ENCODE measurements at regions not wholly inside any gene's neighbourhood (a gene's known extent, or its start where the extent isn't known, plus 50 kb on each side); places are given as distances from the start of the nearest gene placed in this dataset.

- ChIA-PET CTCF (no interaction called here), POLR2A (no interaction called here)
- DNase-seq (ENCODE audit: extremely low spot score): no peak
- no peak for TF ChIP-seq ARNT (IDR thresholded peaks at IDR 0.05)
Measured at GRCh38 chrX:25213611-25214010, 197.8 kb upstream of the ARX start.

DNA sequence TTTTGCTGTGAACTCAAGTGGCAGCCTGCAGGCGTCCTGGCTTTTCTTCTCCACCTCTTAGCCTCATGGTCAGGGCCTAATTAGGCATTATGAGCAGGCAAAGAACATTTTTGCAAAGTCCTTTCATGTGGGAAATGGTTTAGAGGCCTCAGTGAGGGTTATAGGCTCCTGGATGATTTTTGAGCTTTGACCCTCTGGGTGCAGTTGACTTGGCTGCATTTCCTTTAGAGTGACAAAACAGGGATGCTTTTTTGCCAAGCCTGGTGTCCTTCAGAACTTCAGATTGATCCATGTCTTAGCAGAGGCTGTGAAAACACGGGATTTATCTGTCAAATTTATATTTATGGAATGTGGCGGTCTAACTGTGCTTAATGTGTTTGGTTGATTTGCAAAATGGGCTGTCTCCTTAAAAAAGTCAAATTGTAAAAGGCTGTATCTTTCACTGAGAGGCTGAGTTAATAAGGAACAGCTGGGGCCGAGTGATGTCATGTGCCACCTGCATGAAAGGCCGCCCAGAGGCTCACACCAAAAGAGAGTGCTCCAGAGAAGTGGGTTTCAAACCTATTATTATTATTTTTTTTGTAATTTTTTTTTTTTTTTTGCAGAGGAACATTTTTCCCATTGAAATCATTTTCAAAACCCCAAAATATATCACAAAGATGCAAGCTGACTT, 192.2 kb upstream of the ARX start:
- no peak for TF ChIP-seq FOXK2 (IDR thresholded peaks at IDR 0.05)
- TF ChIP-seq TARDBP (IDR thresholded peaks at IDR 0.05): no peak
- TF ChIP-seq SUZ12 (IDR thresholded peaks at IDR 0.05): no peak
- TF ChIP-seq SP1 (IDR thresholded peaks at IDR 0.05): no peak
- no peak for TF ChIP-seq NFRKB (IDR thresholded peaks at IDR 0.05)
- no peak for TF ChIP-seq ZNF384 (IDR thresholded peaks at IDR 0.05)
- TF ChIP-seq ARNT (IDR thresholded peaks at IDR 0.05): no peak
- no peak for TF ChIP-seq PKNOX1 (IDR thresholded peaks at IDR 0.05)
- no peak for TF ChIP-seq FOXA1 (IDR thresholded peaks at IDR 0.05)
- TF ChIP-seq CTBP1 (IDR thresholded peaks at IDR 0.05; ENCODE audit: borderline replicate concordance): no peak
- no peak for TF ChIP-seq L3MBTL2 (conservative IDR thresholded peaks at IDR 0.05)
- no peak for TF ChIP-seq BHLHE40 (IDR thresholded peaks at IDR 0.05; ENCODE audit: borderline replicate concordance)
- no peak for TF ChIP-seq ELF4 (IDR thresholded peaks at IDR 0.05)
- TF ChIP-seq LEF1 (IDR thresholded peaks at IDR 0.05; ENCODE audit: borderline replicate concordance): no peak
- CTCF ChIA-PET: no interaction called here
- POLR2A ChIA-PET: no interaction called here
- no peak for DNase-seq (ENCODE audit: extremely low spot score)

GRCh38 chrX:25206778-25207177, 191.0 kb upstream of the ARX start:
- ChIA-PET POLR2A (no interaction called here), CTCF (no interaction called here)
- no peak for DNase-seq (ENCODE audit: extremely low spot score)
- TF ChIP-seq HDGF (IDR thresholded peaks at IDR 0.05; ENCODE audit: borderline replicate concordance): no peak
- no peak for TF ChIP-seq FOXK2 (IDR thresholded peaks at IDR 0.05)
- no peak for TF ChIP-seq SUZ12 (IDR thresholded peaks at IDR 0.05)
- no peak for TF ChIP-seq NFRKB (IDR thresholded peaks at IDR 0.05)
- TF ChIP-seq PKNOX1 (IDR thresholded peaks at IDR 0.05): no peak
- TF ChIP-seq SP1 (IDR thresholded peaks at IDR 0.05): no peak
- TF ChIP-seq BHLHE40 (IDR thresholded peaks at IDR 0.05; ENCODE audit: borderline replicate concordance): no peak
- TF ChIP-seq TARDBP (IDR thresholded peaks at IDR 0.05): no peak
- no peak for TF ChIP-seq FOXA1 (IDR thresholded peaks at IDR 0.05)
- no peak for TF ChIP-seq ARNT (IDR thresholded peaks at IDR 0.05)
- no peak for TF ChIP-seq FOXM1 (IDR thresholded peaks at IDR 0.05; ENCODE audit: borderline replicate concordance)

DNA sequence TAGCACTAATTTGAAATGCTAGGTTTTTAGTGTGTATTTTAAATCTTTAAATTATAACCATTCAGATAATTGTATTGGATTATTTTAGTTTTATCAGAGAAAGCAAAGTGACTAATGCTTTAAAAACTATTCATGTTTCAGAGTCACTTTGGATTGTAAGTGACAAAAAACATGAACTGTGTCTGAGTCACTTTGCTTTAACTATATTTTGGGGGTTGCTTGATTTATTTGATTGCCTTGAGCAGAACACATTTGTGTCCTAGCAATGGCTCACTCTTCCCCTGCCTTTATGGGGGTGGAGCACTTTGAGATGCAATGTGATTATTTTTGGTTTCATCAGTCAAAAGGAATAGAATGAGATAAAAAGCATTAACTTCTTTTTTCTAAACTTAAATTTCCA, 188.4 kb upstream of the ARX start:
- CTCF ChIA-PET: no interaction called here
- TF ChIP-seq ZNF384 (IDR thresholded peaks at IDR 0.05): no peak
- TF ChIP-seq NFRKB (IDR thresholded peaks at IDR 0.05): no peak
- TF ChIP-seq SUZ12 (IDR thresholded peaks at IDR 0.05): no peak
- no peak for TF ChIP-seq PKNOX1 (IDR thresholded peaks at IDR 0.05)
- TF ChIP-seq FOXK2 (IDR thresholded peaks at IDR 0.05): no peak
- TF ChIP-seq ARNT (IDR thresholded peaks at IDR 0.05): no peak
- TF ChIP-seq HDGF (IDR thresholded peaks at IDR 0.05; ENCODE audit: borderline replicate concordance): no peak
- no peak for TF ChIP-seq LEF1 (IDR thresholded peaks at IDR 0.05; ENCODE audit: borderline replicate concordance)
- TF ChIP-seq TARDBP (IDR thresholded peaks at IDR 0.05): no peak
- no peak for TF ChIP-seq L3MBTL2 (conservative IDR thresholded peaks at IDR 0.05)
- no peak for TF ChIP-seq BHLHE40 (IDR thresholded peaks at IDR 0.05; ENCODE audit: borderline replicate concordance)
- TF ChIP-seq SP1 (IDR thresholded peaks at IDR 0.05): no peak
- TF ChIP-seq FOXA1 (IDR thresholded peaks at IDR 0.05): no peak

DNA sequence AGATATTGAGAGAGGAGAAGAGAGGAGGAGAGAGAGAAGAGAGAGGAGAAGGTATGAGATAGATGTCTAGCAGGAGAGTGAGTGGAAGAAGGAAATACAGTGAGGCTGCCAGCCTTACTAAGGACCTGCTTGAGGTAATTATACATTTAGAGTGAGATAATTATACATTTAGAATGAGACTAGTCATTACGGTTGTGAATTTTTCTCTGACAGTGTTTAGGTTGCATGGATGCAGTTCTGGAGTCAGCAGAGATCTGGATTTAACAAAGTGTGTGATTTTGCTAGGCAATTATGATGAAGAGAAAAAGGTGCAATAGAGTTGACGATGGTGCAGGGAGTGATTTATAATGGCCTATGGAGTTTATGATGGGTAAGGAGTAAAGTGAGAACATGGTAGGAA, 187.1 kb upstream of the ARX start:
- DNase-seq (ENCODE audit: extremely low spot score): no peak
- ChIA-PET CTCF (no interaction called here), POLR2A (no interaction called here)
- no peak for TF ChIP-seq SP1 (IDR thresholded peaks at IDR 0.05)
- TF ChIP-seq PKNOX1 (IDR thresholded peaks at IDR 0.05): no peak
- TF ChIP-seq FOXK2 (IDR thresholded peaks at IDR 0.05): no peak
- no peak for TF ChIP-seq CTBP1 (IDR thresholded peaks at IDR 0.05; ENCODE audit: borderline replicate concordance)
- no peak for TF ChIP-seq NFRKB (IDR thresholded peaks at IDR 0.05)
- TF ChIP-seq SUZ12 (IDR thresholded peaks at IDR 0.05): no peak
- TF ChIP-seq HDGF (IDR thresholded peaks at IDR 0.05; ENCODE audit: borderline replicate concordance): no peak
- TF ChIP-seq FOXA1 (IDR thresholded peaks at IDR 0.05): no peak
- TF ChIP-seq TARDBP (IDR thresholded peaks at IDR 0.05): no peak
- TF ChIP-seq BHLHE40 (IDR thresholded peaks at IDR 0.05; ENCODE audit: borderline replicate concordance): no peak
- TF ChIP-seq ELF4 (IDR thresholded peaks at IDR 0.05): no peak
- TF ChIP-seq FOXM1 (IDR thresholded peaks at IDR 0.05; ENCODE audit: borderline replicate concordance): no peak
- TF ChIP-seq LEF1 (IDR thresholded peaks at IDR 0.05; ENCODE audit: borderline replicate concordance): no peak
- no peak for TF ChIP-seq ZNF384 (IDR thresholded peaks at IDR 0.05)
- no peak for TF ChIP-seq ARNT (IDR thresholded peaks at IDR 0.05)
- no peak for TF ChIP-seq L3MBTL2 (conservative IDR thresholded peaks at IDR 0.05)

More for the DNA sequence above, 188.4 kb upstream of the ARX start:
- POLR2A ChIA-PET: no interaction called here
- no peak for DNase-seq (ENCODE audit: extremely low spot score)

- no peak for DNase-seq (ENCODE audit: extremely low spot score)
- TF ChIP-seq NFRKB (IDR thresholded peaks at IDR 0.05) (no peak), CTBP1 (IDR thresholded peaks at IDR 0.05; ENCODE audit: borderline replicate concordance) (no peak), TARDBP (IDR thresholded peaks at IDR 0.05) (no peak), L3MBTL2 (conservative IDR thresholded peaks at IDR 0.05) (no peak), FOXK2 (IDR thresholded peaks at IDR 0.05) (no peak), ARNT (IDR thresholded peaks at IDR 0.05) (no peak), ZNF384 (IDR thresholded peaks at IDR 0.05) (no peak), ELF4 (IDR thresholded peaks at IDR 0.05) (no peak), HDGF (IDR thresholded peaks at IDR 0.05; ENCODE audit: borderline replicate concordance) (no peak), PKNOX1 (IDR thresholded peaks at IDR 0.05) (no peak)
- ChIA-PET POLR2A (no interaction called here), CTCF (no interaction called here)
Measured at GRCh38 chrX:25198891-25199290, 183.1 kb upstream of the ARX start.

Measured in HEK293T (cell line).